ENCODE measurements at regions not wholly inside any gene's neighbourhood (a gene's known extent, or its start where the extent isn't known, plus 50 kb on each side); places are given as distances from the start of the nearest gene placed in this dataset.
A peak's percentile ranks its signal among the peaks of the same experiment; 100 is the strongest.
"Not testable (repeated sequence)": the region's sequence is repeated elsewhere in the genome, so short reads cannot be mapped to it uniquely, and the experiment has no call there.

DNA sequence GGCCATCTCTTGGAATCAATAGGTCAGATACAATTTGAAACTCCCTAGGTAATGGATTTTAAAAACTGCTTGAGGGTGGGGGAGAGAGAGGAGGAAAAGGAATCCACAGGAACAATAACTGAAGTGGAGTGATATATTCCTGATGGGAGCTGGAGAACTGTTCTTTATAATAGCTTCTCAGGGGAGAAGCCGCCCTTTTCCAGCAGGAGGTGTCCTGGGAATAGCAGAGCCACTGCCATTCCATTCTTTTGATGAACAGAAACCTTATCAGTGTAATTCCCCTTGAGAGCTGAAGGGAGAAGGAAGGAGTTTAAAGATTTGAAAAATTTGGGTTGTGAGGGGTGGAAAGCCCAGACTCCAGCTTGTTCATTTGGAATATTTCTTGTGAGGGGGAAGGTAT, 504.9 kb upstream of the DPH6 start:
- Histone ChIP-seq H3K9me2 (ENCODE audit: insufficient read depth) (no peaks in the 10 kb centered on the region), H2AFZ (no peak overlapping the region), H3K79me2 (ENCODE audit: low read depth) (no peaks in the 10 kb centered on the region), H3K9me3 (ENCODE audit: insufficient read depth, low read depth) (no peaks in the 10 kb centered on the region), H3K4me3 (no peak overlapping the region), H4K20me1 (ENCODE audit: insufficient read depth) (no peaks in the 10 kb centered on the region), H3K27ac (no peak overlapping the region), H3F3A (ENCODE audit: insufficient read depth, low read depth) (no peaks in the 10 kb centered on the region), H3K36me3 (ENCODE audit: low read depth) (no peaks in the 10 kb centered on the region), H3K27me3 (ENCODE audit: insufficient read depth, low read depth) (no peaks in the 10 kb centered on the region), H3K4me2 (no peak overlapping the region), H3K4me1 (replicated peaks; ENCODE audit: insufficient read depth) (no peaks in the 10 kb centered on the region)
- intact Hi-C loops (cut with micrococcal nuclease; ENCODE audit: unreplicated experiment), result no loop called here
- TF ChIP-seq, protein P1, sequence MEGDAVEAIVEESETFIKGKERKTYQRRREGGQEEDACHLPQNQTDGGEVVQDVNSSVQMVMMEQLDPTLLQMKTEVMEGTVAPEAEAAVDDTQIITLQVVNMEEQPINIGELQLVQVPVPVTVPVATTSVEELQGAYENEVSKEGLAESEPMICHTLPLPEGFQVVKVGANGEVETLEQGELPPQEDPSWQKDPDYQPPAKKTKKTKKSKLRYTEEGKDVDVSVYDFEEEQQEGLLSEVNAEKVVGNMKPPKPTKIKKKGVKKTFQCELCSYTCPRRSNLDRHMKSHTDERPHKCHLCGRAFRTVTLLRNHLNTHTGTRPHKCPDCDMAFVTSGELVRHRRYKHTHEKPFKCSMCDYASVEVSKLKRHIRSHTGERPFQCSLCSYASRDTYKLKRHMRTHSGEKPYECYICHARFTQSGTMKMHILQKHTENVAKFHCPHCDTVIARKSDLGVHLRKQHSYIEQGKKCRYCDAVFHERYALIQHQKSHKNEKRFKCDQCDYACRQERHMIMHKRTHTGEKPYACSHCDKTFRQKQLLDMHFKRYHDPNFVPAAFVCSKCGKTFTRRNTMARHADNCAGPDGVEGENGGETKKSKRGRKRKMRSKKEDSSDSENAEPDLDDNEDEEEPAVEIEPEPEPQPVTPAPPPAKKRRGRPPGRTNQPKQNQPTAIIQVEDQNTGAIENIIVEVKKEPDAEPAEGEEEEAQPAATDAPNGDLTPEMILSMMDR (conservative IDR thresholded peaks at IDR 0.05), result no peak
- TF ChIP-seq EZH2 (IDR thresholded peaks at IDR 0.05; ENCODE audit: low read depth), result no peak
- no peak for DNase-seq
- CTCF ChIA-PET, result no interaction called here
- POLR2A ChIA-PET (ENCODE audit: unreplicated experiment), result no interaction called here
- BruUV-seq (replicated peaks), result no TSS peak

DNA sequence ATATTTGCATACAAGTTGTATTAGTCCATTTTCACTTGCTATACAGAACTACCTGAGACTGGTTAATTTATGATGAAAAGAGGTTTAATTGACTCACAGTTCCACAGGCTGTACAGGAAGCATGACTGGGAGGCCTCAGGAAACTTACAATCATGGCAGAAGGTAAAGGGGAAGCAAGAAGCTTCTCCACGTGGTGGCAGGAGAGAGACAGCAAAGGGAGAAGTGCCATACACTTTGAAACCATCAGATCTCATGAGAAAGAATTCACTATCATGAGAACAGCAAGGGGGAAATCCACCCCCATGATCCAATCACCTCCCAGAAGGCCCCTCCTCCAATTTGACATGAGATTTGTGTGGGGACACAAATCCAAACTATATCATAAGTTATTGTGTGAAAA, 506.7 kb upstream of the DPH6 start:
- intact Hi-C loops (cut with micrococcal nuclease; ENCODE audit: unreplicated experiment); H3F3A ChIP-seq (ENCODE audit: insufficient read depth, low read depth); H3K9me3 ChIP-seq (ENCODE audit: insufficient read depth, low read depth); POLR2A ChIA-PET (ENCODE audit: unreplicated experiment); H2AFZ ChIP-seq; H3K79me2 ChIP-seq (ENCODE audit: low read depth); H3K4me3 ChIP-seq; H3K27ac ChIP-seq; H3K4me2 ChIP-seq; H3K36me3 ChIP-seq (ENCODE audit: low read depth); H3K9me2 ChIP-seq (ENCODE audit: insufficient read depth); H3K4me1 ChIP-seq (replicated peaks; ENCODE audit: insufficient read depth); H4K20me1 ChIP-seq (ENCODE audit: insufficient read depth); CTCF ChIA-PET; H3K27me3 ChIP-seq (ENCODE audit: insufficient read depth, low read depth); BruUV-seq (replicated peaks): not testable (repeated sequence)
- peak in 1 of 2 experiments; percentile 1 for DNase-seq

DNA sequence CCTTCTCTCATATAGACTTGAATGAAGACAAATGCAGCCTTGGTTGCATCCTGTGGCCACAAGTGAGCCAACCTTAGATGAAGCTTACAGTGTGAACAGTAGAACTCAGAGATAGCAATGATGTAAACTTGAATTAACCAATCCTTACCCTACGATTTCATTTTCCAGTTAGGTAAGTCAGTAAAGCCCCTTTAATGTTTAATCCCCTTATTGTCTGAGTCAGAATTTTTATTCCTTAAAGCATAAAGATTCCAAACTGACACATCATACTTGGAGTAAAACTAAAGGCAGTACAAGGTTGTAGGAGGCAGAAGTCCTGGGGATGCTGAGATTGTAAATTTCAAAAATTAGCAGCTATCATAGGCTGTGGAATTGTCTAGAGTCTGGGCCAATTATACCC, 507.8 kb upstream of the DPH6 start:
- H3K4me3 ChIP-seq, result no peak overlapping the region
- no peak overlapping the region for H3K4me2 ChIP-seq
- CTCF ChIA-PET, result no interaction called here
- no peak for TF ChIP-seq EZH2 (IDR thresholded peaks at IDR 0.05; ENCODE audit: low read depth)
- TF ChIP-seq, protein P1 (conservative IDR thresholded peaks at IDR 0.05), result no peak
- no peak overlapping the region for H2AFZ ChIP-seq
- no peaks in the 10 kb centered on the region for H3K27me3 ChIP-seq (ENCODE audit: insufficient read depth, low read depth)
- no peak for DNase-seq
- intact Hi-C loops (cut with micrococcal nuclease; ENCODE audit: unreplicated experiment), result no loop called here
- H3K27ac ChIP-seq, result no peak overlapping the region
- no peaks in the 10 kb centered on the region for H3K9me2 ChIP-seq (ENCODE audit: insufficient read depth)
- H3K79me2 ChIP-seq (ENCODE audit: low read depth), result no peaks in the 10 kb centered on the region
- no peaks in the 10 kb centered on the region for H3K36me3 ChIP-seq (ENCODE audit: low read depth)
- no peaks in the 10 kb centered on the region for H4K20me1 ChIP-seq (ENCODE audit: insufficient read depth)
- no TSS peak for BruUV-seq (replicated peaks)
- H3K4me1 ChIP-seq (replicated peaks; ENCODE audit: insufficient read depth), result no peaks in the 10 kb centered on the region
- no peaks in the 10 kb centered on the region for H3K9me3 ChIP-seq (ENCODE audit: insufficient read depth, low read depth)
- H3F3A ChIP-seq (ENCODE audit: insufficient read depth, low read depth), result no peaks in the 10 kb centered on the region
- POLR2A ChIA-PET (ENCODE audit: unreplicated experiment), result no interaction called here

DNA sequence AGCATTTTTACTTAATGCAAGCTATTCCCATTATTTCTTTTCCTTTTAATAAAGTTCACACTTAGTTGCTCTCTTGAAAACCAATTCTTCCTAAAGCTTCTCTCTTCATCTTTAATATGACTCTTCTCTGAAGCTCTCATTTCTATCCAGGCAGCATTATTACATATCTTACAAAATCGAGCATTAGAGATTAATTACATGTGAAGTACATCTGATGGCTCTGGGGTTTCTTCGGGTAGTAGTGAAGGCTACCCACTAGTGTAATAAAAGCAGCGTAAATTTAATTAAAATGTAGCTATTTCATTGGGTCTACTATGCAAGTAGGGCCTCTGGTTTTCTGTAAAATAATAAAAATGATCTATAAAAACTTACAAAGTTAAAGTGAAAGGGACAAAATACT, 513.6 kb upstream of the DPH6 start:
- intact Hi-C loops (cut with micrococcal nuclease; ENCODE audit: unreplicated experiment), result no loop called here
- ChIA-PET POLR2A (ENCODE audit: unreplicated experiment) (interaction anchor here (0.5 kb wide), 1 partner anchor 52 kb away, joined by 5 read pairs; no protein-coding TSS in a partner anchor), CTCF (no interaction called here)
- no peak for DNase-seq
- no peaks in the 10 kb centered on the region for H3K36me3 ChIP-seq (ENCODE audit: low read depth)
- H3F3A ChIP-seq (ENCODE audit: insufficient read depth, low read depth), result no peaks in the 10 kb centered on the region
- no peak overlapping the region for H3K4me2 ChIP-seq
- no peaks in the 10 kb centered on the region for H3K4me1 ChIP-seq (replicated peaks; ENCODE audit: insufficient read depth)
- no peaks in the 10 kb centered on the region for H4K20me1 ChIP-seq (ENCODE audit: insufficient read depth)
- no peak overlapping the region for H3K27ac ChIP-seq
- no peak overlapping the region for H2AFZ ChIP-seq
- TF ChIP-seq EZH2 (IDR thresholded peaks at IDR 0.05; ENCODE audit: low read depth), result no peak
- TF ChIP-seq, protein P1 (conservative IDR thresholded peaks at IDR 0.05), result no peak
- no peaks in the 10 kb centered on the region for H3K27me3 ChIP-seq (ENCODE audit: insufficient read depth, low read depth)
- H3K4me3 ChIP-seq, result no peak overlapping the region
- no TSS peak for BruUV-seq (replicated peaks)
- no peaks in the 10 kb centered on the region for H3K9me2 ChIP-seq (ENCODE audit: insufficient read depth)
- H3K9me3 ChIP-seq (ENCODE audit: insufficient read depth, low read depth), result no peaks in the 10 kb centered on the region
- H3K79me2 ChIP-seq (ENCODE audit: low read depth), result no peaks in the 10 kb centered on the region

Measured in PC-9 (cell line).